ENCODE measurements at regions not wholly inside any gene's neighbourhood (a gene's known extent, or its start where the extent isn't known, plus 50 kb on each side); places are given as distances from the start of the nearest gene placed in this dataset.

DNA sequence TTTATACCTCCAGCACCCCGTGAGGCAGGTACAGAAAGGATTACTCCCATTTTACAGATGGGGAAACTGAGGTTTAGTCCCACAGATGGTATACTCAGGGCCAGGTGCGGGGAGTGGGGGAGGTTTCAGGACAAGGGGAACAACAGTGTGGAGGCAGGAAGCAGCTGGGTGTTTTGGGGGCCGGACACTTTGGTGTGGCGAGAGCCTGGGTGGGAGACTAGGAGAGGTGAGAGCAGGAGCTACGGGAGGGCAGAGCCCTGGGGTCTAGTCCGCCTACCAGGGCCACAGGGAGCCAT is 61.7 kb downstream of the DIO3 start:
- H3K36me3 ChIP-seq (ENCODE audit: control insufficient read depth, insufficient read depth, low read length) = no peaks in the 10 kb centered on the region
- no peaks in the 10 kb centered on the region; the same call in none of the 2 replicates for H3K27me3 ChIP-seq (replicated peaks; ENCODE audit: control insufficient read depth, insufficient read depth, low read length)
- no peak overlapping the region for H3K4me3 ChIP-seq (replicated peaks; ENCODE audit: low read depth, low read length)
- TF ChIP-seq, protein P1, sequence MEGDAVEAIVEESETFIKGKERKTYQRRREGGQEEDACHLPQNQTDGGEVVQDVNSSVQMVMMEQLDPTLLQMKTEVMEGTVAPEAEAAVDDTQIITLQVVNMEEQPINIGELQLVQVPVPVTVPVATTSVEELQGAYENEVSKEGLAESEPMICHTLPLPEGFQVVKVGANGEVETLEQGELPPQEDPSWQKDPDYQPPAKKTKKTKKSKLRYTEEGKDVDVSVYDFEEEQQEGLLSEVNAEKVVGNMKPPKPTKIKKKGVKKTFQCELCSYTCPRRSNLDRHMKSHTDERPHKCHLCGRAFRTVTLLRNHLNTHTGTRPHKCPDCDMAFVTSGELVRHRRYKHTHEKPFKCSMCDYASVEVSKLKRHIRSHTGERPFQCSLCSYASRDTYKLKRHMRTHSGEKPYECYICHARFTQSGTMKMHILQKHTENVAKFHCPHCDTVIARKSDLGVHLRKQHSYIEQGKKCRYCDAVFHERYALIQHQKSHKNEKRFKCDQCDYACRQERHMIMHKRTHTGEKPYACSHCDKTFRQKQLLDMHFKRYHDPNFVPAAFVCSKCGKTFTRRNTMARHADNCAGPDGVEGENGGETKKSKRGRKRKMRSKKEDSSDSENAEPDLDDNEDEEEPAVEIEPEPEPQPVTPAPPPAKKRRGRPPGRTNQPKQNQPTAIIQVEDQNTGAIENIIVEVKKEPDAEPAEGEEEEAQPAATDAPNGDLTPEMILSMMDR (IDR thresholded peaks at IDR 0.05; ENCODE audit: insufficient read depth, low read length, poor library complexity, severe bottlenecking) = no peak
- no peak for DNase-seq (ENCODE audit: extremely low read depth, insufficient read length)

DNA sequence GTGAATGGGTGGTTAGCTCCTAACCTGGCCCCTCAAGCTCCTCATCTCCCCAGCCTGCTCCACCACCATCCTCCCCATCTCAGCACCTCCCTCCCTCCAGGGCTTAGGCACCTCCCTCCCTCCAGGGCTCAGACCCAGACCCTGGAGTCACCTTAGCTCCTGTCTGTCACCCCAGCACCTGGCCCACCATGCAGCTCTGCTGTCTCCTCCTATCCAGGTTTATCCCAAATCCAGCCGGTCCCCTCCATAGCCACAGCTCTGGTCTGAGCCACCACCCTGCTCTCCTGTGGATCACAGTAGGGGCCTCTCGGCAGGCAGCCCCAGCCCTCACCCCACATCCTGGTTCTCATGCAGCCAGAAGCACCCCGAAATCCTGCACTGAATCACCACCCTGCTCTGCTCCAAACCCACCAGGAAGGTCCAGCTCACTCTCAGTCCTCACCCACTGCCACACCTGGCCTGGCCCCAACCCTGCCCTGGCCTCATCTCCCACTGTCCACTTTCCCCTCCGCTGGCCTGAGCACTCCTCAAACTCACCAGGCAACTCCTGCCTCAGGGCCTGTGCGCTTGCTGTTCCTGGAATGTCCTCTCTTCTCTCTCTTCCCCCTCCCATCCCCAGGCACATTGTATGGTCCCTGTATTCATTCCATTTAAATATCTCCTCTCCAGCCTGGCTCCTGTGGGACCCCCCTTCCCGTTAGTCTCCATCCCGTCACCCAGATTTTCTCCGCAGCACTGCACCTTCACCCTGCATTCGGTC is 62.6 kb downstream of the DIO3 start:
- TF ChIP-seq, protein P1 (IDR thresholded peaks at IDR 0.05; ENCODE audit: insufficient read depth, low read length, poor library complexity, severe bottlenecking) = no peak
- Histone ChIP-seq H3K4me3 (replicated peaks; ENCODE audit: low read depth, low read length) (no peak overlapping the region), H3K27me3 (replicated peaks; ENCODE audit: control insufficient read depth, insufficient read depth, low read length) (no peaks in the 10 kb centered on the region; the same call in none of the 2 replicates), H3K36me3 (ENCODE audit: control insufficient read depth, insufficient read depth, low read length) (no peaks in the 10 kb centered on the region)
- DNase-seq (ENCODE audit: extremely low read depth, insufficient read length) = no peak

DNA sequence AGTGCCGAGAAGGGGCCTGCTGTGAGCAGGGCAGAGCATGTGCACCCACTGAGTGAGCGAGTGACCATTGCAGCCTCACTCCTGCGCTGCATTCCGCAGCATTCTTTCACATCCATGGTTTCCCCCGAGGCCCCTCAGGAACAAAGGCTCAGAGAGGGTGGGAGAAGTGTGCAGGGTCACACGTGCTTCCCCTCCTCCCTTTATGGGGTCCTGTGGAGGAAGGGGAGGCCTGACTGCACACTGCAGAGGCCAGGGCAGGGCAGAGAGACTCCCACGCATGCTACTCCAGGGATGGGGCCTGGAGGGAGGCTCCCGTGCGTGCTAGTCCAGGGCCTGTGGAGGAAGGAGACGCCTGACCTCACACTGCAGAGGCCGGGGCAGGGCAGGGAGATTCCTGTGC is 63.2 kb downstream of the DIO3 start:
- TF ChIP-seq, protein P1 (IDR thresholded peaks at IDR 0.05; ENCODE audit: insufficient read depth, low read length, poor library complexity, severe bottlenecking) = no peak
- no peaks in the 10 kb centered on the region for H3K36me3 ChIP-seq (ENCODE audit: control insufficient read depth, insufficient read depth, low read length)
- H3K4me3 ChIP-seq (replicated peaks; ENCODE audit: low read depth, low read length) = no peak overlapping the region
- no peak for DNase-seq (ENCODE audit: extremely low read depth, insufficient read length)
- no peaks in the 10 kb centered on the region; the same call in none of the 2 replicates for H3K27me3 ChIP-seq (replicated peaks; ENCODE audit: control insufficient read depth, insufficient read depth, low read length)

DNA sequence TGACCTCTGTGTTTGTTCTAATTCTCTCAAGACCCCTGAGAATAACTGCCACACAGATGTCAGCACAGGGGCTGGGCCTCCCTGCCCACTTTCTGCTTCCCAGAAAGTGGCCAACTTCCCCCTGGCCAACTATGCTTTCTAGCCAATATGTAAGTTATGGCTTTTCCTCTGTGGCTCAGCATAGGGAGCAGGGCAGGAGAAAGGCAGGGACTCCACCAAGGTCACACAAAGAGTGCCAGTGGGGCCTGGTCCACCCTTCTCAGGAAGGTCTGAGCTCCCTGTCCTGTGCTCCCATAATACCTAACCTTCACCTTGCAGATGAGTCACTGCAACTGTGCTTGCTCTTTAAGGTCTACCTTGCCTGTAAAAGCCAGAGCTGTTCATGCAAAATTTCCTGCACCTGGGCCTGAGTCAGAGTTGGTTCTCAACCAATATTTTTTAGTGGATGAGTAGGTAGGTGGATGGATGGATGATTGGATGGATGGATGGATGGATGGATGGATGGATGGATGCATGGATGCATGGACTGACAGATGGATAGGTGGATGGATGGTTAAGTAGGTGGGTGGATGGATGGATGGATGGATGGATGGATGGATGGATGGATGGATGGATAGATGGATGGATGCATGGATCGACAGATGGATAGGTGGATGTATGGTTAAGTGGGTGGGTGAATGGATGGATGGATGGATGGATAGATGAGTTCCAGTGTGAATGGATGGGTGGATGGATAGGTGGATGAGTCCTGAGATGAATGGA is 64.2 kb downstream of the DIO3 start:
- H3K4me3 ChIP-seq (replicated peaks; ENCODE audit: low read depth, low read length) = no peak overlapping the region
- DNase-seq (ENCODE audit: extremely low read depth, insufficient read length) = no peak
- H3K27me3 ChIP-seq (replicated peaks; ENCODE audit: control insufficient read depth, insufficient read depth, low read length) = no peaks in the 10 kb centered on the region; the same call in none of the 2 replicates
- no peaks in the 10 kb centered on the region for H3K36me3 ChIP-seq (ENCODE audit: control insufficient read depth, insufficient read depth, low read length)
- TF ChIP-seq, protein P1 (IDR thresholded peaks at IDR 0.05; ENCODE audit: insufficient read depth, low read length, poor library complexity, severe bottlenecking) = no peak

DNA sequence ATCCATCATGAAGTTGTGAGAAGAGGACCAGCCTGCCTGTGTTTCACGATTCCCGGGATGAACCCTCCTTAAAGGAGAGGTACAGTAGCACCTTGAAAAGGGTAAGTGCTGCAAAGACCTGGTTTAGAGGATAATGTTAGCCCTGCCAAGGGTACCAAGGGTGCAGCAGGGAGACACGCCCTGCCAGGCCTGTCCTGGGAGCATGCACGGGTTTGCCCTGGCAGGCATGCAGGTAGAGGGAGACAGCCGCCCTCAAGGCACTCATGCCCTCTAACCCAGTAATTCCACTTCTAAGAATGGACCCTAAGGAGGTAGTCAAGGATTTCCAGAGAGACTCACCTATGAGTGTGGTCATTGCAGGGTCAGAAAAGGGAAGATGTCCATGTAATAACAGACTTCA is 65.0 kb downstream of the DIO3 start:
- TF ChIP-seq, protein P1 (IDR thresholded peaks at IDR 0.05; ENCODE audit: insufficient read depth, low read length, poor library complexity, severe bottlenecking) = no peak
- H3K27me3 ChIP-seq (replicated peaks; ENCODE audit: control insufficient read depth, insufficient read depth, low read length) = no peaks in the 10 kb centered on the region; the same call in none of the 2 replicates
- DNase-seq (ENCODE audit: extremely low read depth, insufficient read length) = no peak
- H3K36me3 ChIP-seq (ENCODE audit: control insufficient read depth, insufficient read depth, low read length) = no peaks in the 10 kb centered on the region
- no peak overlapping the region for H3K4me3 ChIP-seq (replicated peaks; ENCODE audit: low read depth, low read length)
